Spleen (tissue), 7 donors: ENCODE measurements at regions not wholly inside any gene's neighbourhood (a gene's known extent, or its start where the extent isn't known, plus 50 kb on each side); places are given as distances from the start of the nearest gene placed in this dataset.

ENCODE experiments used
- POLR2A ChIP-seq, 3 donors: fragments of 450-650 bp; IDR thresholded peaks; one replicate each; pipeline ENCODE4 v1.5.1; 2017; ENCODE audit warnings: antibody characterized with exemption in 3 of 3, mild to moderate bottlenecking in 1 of 3
- TF ChIP-seq, protein P1 (sequence below), 11 experiments: fragments of 200-600 bp in 7 of 11; fragments of 450-650 bp in 4 of 11; sonication (generic) in 4 of 11; IDR thresholded peaks in 8 of 11; conservative IDR thresholded peaks in 3 of 11; 1 replicate in 7 of 11; 2 replicates in 4 of 11; pipeline versions ENCODE4 v1.4.0 to v1.8.0; 2016 to 2021; ENCODE audit warnings: antibody characterized with exemption in 11 of 11, inconsistent platforms in 4 of 11, mild to moderate bottlenecking in 1 of 11
- donor health status: DM: no; HTN: no; CAD: no; lungs with moderate emphysema.
- donor health status: DM: no; HTN: no; CAD: no.
- donor health status: DM: no; HTN: no; CAD: no.

DNA sequence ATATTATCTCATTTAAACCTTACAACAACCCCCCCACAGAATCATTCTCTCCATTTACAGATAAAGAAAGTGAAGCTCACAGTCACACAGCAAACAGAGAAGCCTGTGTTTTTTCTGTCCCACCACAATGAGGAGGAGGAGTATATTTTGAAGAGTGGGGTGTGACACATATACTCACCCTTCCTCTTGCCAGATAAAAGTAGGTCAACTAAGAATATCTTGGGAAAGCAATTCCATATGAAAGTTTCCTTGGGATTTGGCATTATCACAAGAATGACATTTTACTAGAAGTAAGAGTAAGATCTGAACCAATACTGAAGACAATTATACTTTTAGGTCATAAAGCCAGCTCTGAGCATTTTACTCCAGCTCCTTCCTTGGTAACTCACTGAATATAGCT is 287.5 kb upstream of the HTR2A start:
- TF ChIP-seq, protein P1, sequence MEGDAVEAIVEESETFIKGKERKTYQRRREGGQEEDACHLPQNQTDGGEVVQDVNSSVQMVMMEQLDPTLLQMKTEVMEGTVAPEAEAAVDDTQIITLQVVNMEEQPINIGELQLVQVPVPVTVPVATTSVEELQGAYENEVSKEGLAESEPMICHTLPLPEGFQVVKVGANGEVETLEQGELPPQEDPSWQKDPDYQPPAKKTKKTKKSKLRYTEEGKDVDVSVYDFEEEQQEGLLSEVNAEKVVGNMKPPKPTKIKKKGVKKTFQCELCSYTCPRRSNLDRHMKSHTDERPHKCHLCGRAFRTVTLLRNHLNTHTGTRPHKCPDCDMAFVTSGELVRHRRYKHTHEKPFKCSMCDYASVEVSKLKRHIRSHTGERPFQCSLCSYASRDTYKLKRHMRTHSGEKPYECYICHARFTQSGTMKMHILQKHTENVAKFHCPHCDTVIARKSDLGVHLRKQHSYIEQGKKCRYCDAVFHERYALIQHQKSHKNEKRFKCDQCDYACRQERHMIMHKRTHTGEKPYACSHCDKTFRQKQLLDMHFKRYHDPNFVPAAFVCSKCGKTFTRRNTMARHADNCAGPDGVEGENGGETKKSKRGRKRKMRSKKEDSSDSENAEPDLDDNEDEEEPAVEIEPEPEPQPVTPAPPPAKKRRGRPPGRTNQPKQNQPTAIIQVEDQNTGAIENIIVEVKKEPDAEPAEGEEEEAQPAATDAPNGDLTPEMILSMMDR (IDR thresholded peaks at IDR 0.05 in 8 of 11, conservative IDR thresholded peaks at IDR 0.05 in 3 of 11): no peak
- TF ChIP-seq POLR2A (IDR thresholded peaks at IDR 0.05): no peak
